WERI-Rb-1 (cell line): ENCODE measurements at regions not wholly inside any gene's neighbourhood (a gene's known extent, or its start where the extent isn't known, plus 50 kb on each side); places are given as distances from the start of the nearest gene placed in this dataset.

Experiments
- DNase-seq: peaks from one replicate; pipeline ENCODE4 v3.0.0-alpha.2; 2020
- H3K27ac ChIP-seq: fragments of 250-450 bp; sonication (Bioruptor Pico); 2 replicates; pipeline ENCODE4 v1.5.1; 2020; ENCODE audit warnings: mild to moderate bottlenecking, moderate library complexity
- H3K27me3 ChIP-seq: fragments of 250-450 bp; sonication (Bioruptor Pico); 2 replicates; pipeline ENCODE4 v1.5.1; 2021; ENCODE audit warnings: mild to moderate bottlenecking, low read depth, moderate library complexity; ENCODE audit not compliant: insufficient read depth, severe bottlenecking
- H3K36me3 ChIP-seq: fragments of 250-450 bp; sonication (Bioruptor Pico); 2 replicates; pipeline ENCODE4 v1.5.1; 2020; ENCODE audit warnings: mild to moderate bottlenecking, moderate library complexity
- H3K4me3 ChIP-seq: 2 replicates; pipeline ENCODE4 v1.5.1; 2011; ENCODE audit warnings: low read depth, mild to moderate bottlenecking, control low read depth, low read length
- H3K9me3 ChIP-seq: fragments of 250-450 bp; sonication (Bioruptor Pico); 2 replicates; pipeline ENCODE4 v1.5.1; 2021; ENCODE audit warnings: mild to moderate bottlenecking, moderate library complexity; ENCODE audit not compliant: severe bottlenecking
- TF ChIP-seq, protein P1 (sequence below): IDR thresholded peaks from 2 replicates; pipeline ENCODE4 v1.5.1; 2011; ENCODE audit warnings: low read depth, mild to moderate bottlenecking, control low read depth, inconsistent platforms, low read length

DNA sequence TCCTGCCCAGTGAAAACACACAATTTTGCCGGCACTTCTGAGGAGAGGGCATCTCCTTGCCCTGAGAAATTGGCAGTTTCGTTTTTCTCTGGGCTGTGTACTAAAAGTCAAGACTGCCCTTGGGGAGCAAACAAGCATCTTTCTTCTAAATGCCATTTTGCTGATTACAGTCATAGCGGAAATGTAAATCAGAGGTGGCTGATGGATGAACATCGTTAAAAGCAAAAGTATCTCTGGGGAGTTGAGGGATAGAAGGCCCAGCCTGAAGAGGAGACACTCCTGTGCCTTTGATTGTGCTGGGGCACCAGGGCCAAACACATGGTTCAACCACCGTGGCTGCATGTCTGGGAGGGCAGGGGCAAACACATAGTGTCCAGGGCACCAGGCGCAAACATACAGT lies 49.8 kb downstream of the ABCC12 start:
- no peak for DNase-seq
- Histone ChIP-seq H3K9me3 (no peaks in the 10 kb centered on the region), H3K36me3 (no peaks in the 10 kb centered on the region), H3K27me3 (peaks cover 3% of the 10 kb centered on the region), H3K27ac (no peak overlapping the region), H3K4me3 (no peak overlapping the region)
- TF ChIP-seq, protein P1, sequence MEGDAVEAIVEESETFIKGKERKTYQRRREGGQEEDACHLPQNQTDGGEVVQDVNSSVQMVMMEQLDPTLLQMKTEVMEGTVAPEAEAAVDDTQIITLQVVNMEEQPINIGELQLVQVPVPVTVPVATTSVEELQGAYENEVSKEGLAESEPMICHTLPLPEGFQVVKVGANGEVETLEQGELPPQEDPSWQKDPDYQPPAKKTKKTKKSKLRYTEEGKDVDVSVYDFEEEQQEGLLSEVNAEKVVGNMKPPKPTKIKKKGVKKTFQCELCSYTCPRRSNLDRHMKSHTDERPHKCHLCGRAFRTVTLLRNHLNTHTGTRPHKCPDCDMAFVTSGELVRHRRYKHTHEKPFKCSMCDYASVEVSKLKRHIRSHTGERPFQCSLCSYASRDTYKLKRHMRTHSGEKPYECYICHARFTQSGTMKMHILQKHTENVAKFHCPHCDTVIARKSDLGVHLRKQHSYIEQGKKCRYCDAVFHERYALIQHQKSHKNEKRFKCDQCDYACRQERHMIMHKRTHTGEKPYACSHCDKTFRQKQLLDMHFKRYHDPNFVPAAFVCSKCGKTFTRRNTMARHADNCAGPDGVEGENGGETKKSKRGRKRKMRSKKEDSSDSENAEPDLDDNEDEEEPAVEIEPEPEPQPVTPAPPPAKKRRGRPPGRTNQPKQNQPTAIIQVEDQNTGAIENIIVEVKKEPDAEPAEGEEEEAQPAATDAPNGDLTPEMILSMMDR = no peak

DNA sequence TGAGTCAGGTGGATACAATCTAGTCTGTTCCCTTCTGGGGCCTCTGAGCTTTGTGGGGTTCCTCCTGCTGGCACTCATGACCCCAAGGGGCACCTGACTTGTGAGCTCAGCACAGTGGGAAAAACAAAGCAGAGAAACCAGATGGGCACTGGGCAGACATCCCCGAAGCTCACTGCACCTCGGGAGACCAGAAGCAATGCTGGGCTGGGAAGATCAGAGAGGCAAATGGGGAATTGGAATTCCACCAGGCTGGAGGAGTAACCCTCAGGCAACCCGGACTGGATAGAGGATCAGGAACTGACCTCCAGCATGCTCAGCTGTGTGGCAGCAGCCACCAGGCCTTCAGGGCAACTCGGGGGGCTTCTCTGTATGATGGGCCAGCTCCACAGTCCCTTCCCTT lies 50.3 kb downstream of the ABCC12 start:
- Histone ChIP-seq H3K27ac (no peak overlapping the region), H3K36me3 (no peaks in the 10 kb centered on the region), H3K27me3 (peaks cover 3% of the 10 kb centered on the region), H3K4me3 (no peak overlapping the region), H3K9me3 (no peaks in the 10 kb centered on the region)
- DNase-seq = no peak
- TF ChIP-seq, protein P1 = no peak

DNA sequence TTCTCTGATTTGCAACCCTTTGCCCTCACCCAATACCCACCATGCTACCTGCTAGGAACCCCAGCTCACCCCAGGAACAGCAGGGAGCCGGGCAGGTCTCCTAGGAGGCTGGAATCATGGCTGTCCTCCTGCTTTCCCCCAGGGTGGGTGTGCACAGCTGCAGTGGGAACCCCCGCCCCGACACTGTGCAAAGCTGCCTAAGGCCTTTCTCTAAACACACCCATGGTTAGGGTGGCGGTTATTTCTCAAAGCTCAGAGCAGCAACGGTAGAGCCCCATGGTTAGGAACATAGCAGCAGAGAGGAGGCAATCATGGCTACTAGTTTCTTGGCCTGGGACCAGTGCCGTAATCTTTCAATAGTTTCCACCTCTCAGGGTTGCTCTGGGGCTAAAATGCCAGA lies 52.2 kb downstream of the ABCC12 start:
- TF ChIP-seq, protein P1 = no peak
- H3K4me3 ChIP-seq = no peak overlapping the region
- H3K36me3 ChIP-seq = no peaks in the 10 kb centered on the region
- no peak overlapping the region for H3K27ac ChIP-seq
- no peak for DNase-seq
- H3K9me3 ChIP-seq = no peaks in the 10 kb centered on the region
- no peaks in the 10 kb centered on the region for H3K27me3 ChIP-seq

DNA sequence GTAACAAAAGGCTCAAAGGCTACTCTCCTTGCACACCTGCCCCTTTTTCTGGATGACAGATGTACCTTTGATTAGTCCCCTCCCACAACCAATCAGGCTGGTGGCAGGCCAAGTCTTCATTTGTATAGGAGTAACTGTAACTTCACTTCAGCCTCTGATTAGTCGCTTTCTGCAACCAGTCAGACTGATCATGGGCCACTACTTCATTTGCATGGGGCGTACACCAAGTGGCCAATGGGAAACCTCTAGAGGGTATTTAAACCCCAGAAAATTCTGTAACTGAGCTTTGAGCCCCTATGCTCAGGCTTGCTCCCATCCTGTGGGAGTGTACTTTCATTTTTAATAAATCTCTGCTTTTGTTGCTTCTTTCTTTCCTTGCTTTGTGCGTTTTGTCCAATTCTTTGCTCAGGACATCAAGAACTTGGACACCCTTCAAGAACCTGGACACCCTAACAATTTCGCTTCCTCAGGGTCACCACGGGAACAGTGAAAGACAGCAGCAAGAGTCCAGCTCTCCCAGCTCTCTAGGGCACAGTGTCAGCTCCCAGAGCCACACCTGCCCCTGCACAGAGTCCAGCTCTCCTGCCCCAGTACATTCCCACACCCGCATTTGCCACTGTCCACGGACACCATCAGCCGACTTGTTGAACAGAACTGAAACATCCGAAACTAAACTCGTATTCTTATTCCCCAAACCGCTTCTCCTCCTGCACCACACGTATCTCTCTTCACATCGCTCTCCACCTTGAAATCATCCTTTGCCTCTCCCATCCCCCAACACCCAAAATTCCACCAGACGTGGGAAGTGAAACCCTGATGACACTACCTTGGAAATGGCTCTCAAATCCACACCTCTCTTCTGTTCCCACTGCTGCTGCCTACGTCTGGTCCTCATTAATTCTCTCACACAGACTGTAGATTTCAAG lies 53.4 kb downstream of the ABCC12 start:
- Histone ChIP-seq H3K9me3 (no peaks in the 10 kb centered on the region), H3K27me3 (no peaks in the 10 kb centered on the region), H3K27ac (no peak overlapping the region), H3K36me3 (no peaks in the 10 kb centered on the region), H3K4me3 (no peak overlapping the region)
- TF ChIP-seq, protein P1 = no peak
- no peak for DNase-seq

DNA sequence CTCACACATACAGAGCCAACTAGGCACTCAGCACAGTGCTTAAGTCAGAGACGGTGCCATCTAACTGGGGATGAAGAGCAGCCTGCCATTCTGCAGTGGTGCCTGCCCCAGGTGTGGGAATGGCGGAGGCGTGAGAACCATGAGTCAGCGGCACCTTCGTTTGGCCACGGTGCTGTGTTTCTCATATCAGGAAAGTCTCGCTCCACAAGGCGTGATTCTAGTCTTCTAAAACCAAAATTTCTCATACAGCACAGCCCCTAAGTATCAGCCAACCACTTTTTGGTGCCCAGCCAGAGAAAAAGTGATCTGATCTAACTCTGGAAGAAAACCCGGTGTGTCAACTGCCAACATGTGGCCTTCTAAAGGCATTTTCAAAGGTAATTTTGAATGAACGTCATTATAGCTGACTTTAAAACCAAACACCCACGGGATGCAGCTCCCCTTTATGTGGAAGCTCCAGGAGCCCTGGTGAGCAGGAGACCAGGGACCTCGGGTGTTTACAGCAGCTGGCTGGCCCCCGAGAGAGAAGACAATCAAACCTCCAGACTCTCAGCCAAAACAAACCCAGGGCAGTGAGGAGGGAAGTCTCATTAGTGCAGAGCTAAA lies 54.6 kb downstream of the ABCC12 start:
- no peaks in the 10 kb centered on the region for H3K36me3 ChIP-seq
- DNase-seq = no peak
- H3K4me3 ChIP-seq = no peak overlapping the region
- TF ChIP-seq, protein P1 = no peak
- H3K27ac ChIP-seq = no peak overlapping the region
- H3K9me3 ChIP-seq = no peaks in the 10 kb centered on the region
- no peaks in the 10 kb centered on the region for H3K27me3 ChIP-seq
